ENCODE measurements at regions not wholly inside any gene's neighbourhood (a gene's known extent, or its start where the extent isn't known, plus 50 kb on each side); places are given as distances from the start of the nearest gene placed in this dataset.

GRCh38 chr11:27215471-27216269 lies 147.3 kb downstream of the CCDC34 start:
- Histone ChIP-seq H3K27ac (peak overlapping the region in 1 of 2 donors; percentile 33), H3K4me1 (peaks cover 0 to 19% of the 10 kb centered on the region in 2 donors), H3K36me3 (no peaks in the 10 kb centered on the region), H3K27me3 (no peaks in the 10 kb centered on the region), H3K9me3 (no peaks in the 10 kb centered on the region), H3K4me3 (no peak overlapping the region)
- peak; percentile 33 to 69 for DNase-seq
- intact Hi-C loops (cut with DNase I; ENCODE audit: low total_unique reads) = no loop called here
- TF ChIP-seq POLR2A (IDR thresholded peaks at IDR 0.05) = no peak

- Histone ChIP-seq H3K36me3 (no peaks in the 10 kb centered on the region), H3K4me1 (peaks cover 0 to 19% of the 10 kb centered on the region in 2 donors), H3K4me3 (no peak overlapping the region), H3K27ac (no peak overlapping the region), H3K27me3 (no peaks in the 10 kb centered on the region), H3K9me3 (no peaks in the 10 kb centered on the region)
- no peak for DNase-seq
- TF ChIP-seq CTCF (IDR thresholded peaks at IDR 0.05) (no peak), POLR2A (IDR thresholded peaks at IDR 0.05) (no peak)
- intact Hi-C loops (cut with DNase I; ENCODE audit: low total_unique reads) = no loop called here
Measured at GRCh38 chr11:27214713-27215112, 148.3 kb downstream of the CCDC34 start.

GRCh38 chr11:27213232-27213660 lies 149.8 kb downstream of the CCDC34 start:
- intact Hi-C loops (cut with DNase I; ENCODE audit: low total_unique reads) = no loop called here
- Histone ChIP-seq H3K27me3 (no peaks in the 10 kb centered on the region), H3K4me3 (no peak overlapping the region), H3K27ac (no peak overlapping the region), H3K9me3 (no peaks in the 10 kb centered on the region), H3K36me3 (no peaks in the 10 kb centered on the region), H3K4me1 (peaks cover 0 to 10% of the 10 kb centered on the region in 2 donors)
- TF ChIP-seq CTCF (IDR thresholded peaks at IDR 0.05) = no peak
- no peak for TF ChIP-seq POLR2A (IDR thresholded peaks at IDR 0.05)
- no peak for DNase-seq

DNA sequence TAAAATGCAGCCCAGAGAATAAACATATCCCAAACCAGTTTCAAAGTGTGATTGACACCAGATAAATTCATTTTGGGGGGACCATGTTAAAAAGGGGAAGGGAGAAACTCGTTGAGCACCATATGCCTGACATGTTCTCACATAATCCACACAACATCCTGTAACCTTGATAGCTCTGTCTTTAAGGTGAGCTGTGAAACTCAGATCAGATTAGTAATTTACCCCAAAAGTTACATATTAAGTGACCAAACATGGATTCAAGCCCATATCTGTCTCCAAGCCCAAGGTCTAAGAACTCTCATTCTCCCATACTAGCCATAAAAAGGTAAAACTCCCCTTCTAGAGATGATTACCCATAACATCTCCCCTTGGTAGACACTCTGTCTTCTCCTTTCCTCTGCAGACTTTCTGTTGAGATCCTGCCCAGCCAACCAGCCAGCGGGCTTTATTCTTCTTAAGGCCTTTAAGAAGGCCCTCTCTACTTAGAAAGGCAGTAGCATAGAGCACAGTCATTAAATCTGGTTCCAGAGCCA lies 150.7 kb downstream of the CCDC34 start:
- Histone ChIP-seq H3K4me1 (peaks cover 0 to 10% of the 10 kb centered on the region in 2 donors), H3K36me3 (no peaks in the 10 kb centered on the region), H3K27me3 (no peaks in the 10 kb centered on the region), H3K9me3 (no peaks in the 10 kb centered on the region), H3K27ac (no peak overlapping the region), H3K4me3 (no peak overlapping the region)
- no peak for DNase-seq
- TF ChIP-seq POLR2A (IDR thresholded peaks at IDR 0.05) = no peak
- TF ChIP-seq CTCF (IDR thresholded peaks at IDR 0.05) = no peak
- intact Hi-C loops (cut with DNase I; ENCODE audit: low total_unique reads) = no loop called here

GRCh38 chr11:27211370-27212127 lies 151.5 kb downstream of the CCDC34 start:
- no peaks in the 10 kb centered on the region for H3K27me3 ChIP-seq
- intact Hi-C loops (cut with DNase I; ENCODE audit: low total_unique reads) = no loop called here
- no peak for DNase-seq
- TF ChIP-seq POLR2A (IDR thresholded peaks at IDR 0.05) (no peak), CTCF (IDR thresholded peaks at IDR 0.05) (no peak)
- H3K9me3 ChIP-seq = no peaks in the 10 kb centered on the region
- no peak overlapping the region for H3K4me3 ChIP-seq
- H3K36me3 ChIP-seq = no peaks in the 10 kb centered on the region
- peaks cover 0 to 4% of the 10 kb centered on the region in 2 donors for H3K4me1 ChIP-seq
- no peak overlapping the region for H3K27ac ChIP-seq

Data from uterus (tissue), 3 donors.